HepG2 (cell line): ENCODE measurements at regions not wholly inside any gene's neighbourhood (a gene's known extent, or its start where the extent isn't known, plus 50 kb on each side); places are given as distances from the start of the nearest gene placed in this dataset.

ENCODE experiments used
- FOXK1 ChIP-seq: sonication (generic); formaldehyde crosslinking; IDR thresholded peaks from 2 replicates; pipeline ENCODE4 v1.4.0; 2020; ENCODE audit warnings: low read depth, missing genetic modification reagents, borderline replicate concordance
- MXD4 ChIP-seq: IDR thresholded peaks from 2 replicates; pipeline ENCODE4 v1.6.1; 2016; ENCODE audit warnings: mild to moderate bottlenecking, missing biosample characterization, missing genetic modification reagents
- RBM39 ChIP-seq: fragments of 200-400 bp; formaldehyde crosslinking; IDR thresholded peaks from one replicate; pipeline ENCODE4 v1.6.1; 2018; ENCODE audit warnings: antibody characterized with exemption, mild to moderate bottlenecking, low read depth, low read length; ENCODE audit not compliant: poor library complexity, severe bottlenecking
- SALL2 ChIP-seq: sonication (generic); formaldehyde crosslinking; IDR thresholded peaks from 2 replicates; pipeline ENCODE4 v1.8.1; 2023; ENCODE audit warnings: mild to moderate bottlenecking, missing genetic modification reagents, inconsistent platforms
- SMYD3 ChIP-seq: sonication (generic); formaldehyde crosslinking; IDR thresholded peaks from 2 replicates; pipeline ENCODE4 v1.8.1; 2023; ENCODE audit warnings: mild to moderate bottlenecking, missing genetic modification reagents
- TOE1 ChIP-seq: sonication (generic); formaldehyde crosslinking; IDR thresholded peaks from 2 replicates; pipeline ENCODE4 v1.4.0; 2020; ENCODE audit warnings: mild to moderate bottlenecking, missing genetic modification reagents
- XRCC5 ChIP-seq: fragments of 200-400 bp; formaldehyde crosslinking; optimal IDR thresholded peaks from 2 replicates; pipeline ENCODE3; 2017; ENCODE audit warnings: mild to moderate bottlenecking, low read length
- ZBTB4 ChIP-seq: sonication (generic); formaldehyde crosslinking; IDR thresholded peaks from 2 replicates; pipeline ENCODE4 v1.4.0; 2020; ENCODE audit warnings: missing genetic modification reagents, mild to moderate bottlenecking, borderline replicate concordance
- ZNF337 ChIP-seq: sonication (generic); formaldehyde crosslinking; IDR thresholded peaks from 2 replicates; pipeline ENCODE4 v1.5.1; 2020; ENCODE audit warnings: missing genetic modification reagents, low read depth, mild to moderate bottlenecking, borderline replicate concordance
- ZNF33B ChIP-seq: sonication (generic); formaldehyde crosslinking; IDR thresholded peaks from 2 replicates; pipeline ENCODE4 v1.5.1; 2020; ENCODE audit warnings: mild to moderate bottlenecking, missing genetic modification reagents
- ZNF615 ChIP-seq: sonication (generic); formaldehyde crosslinking; IDR thresholded peaks from 2 replicates; pipeline ENCODE4 v1.5.0; 2020; ENCODE audit warnings: mild to moderate bottlenecking, missing genetic modification reagents, borderline replicate concordance
- ZNF776 ChIP-seq: sonication (generic); formaldehyde crosslinking; IDR thresholded peaks from 2 replicates; pipeline ENCODE4 v1.4.0; 2020; ENCODE audit warnings: mild to moderate bottlenecking, missing genetic modification reagents
- ZNF790 ChIP-seq: sonication (generic); formaldehyde crosslinking; IDR thresholded peaks from 2 replicates; pipeline ENCODE4 v1.8.0; 2022; ENCODE audit warnings: missing genetic modification reagents, mild to moderate bottlenecking, borderline replicate concordance
- ZNF816 ChIP-seq: sonication (generic); formaldehyde crosslinking; IDR thresholded peaks from 2 replicates; pipeline ENCODE4 v1.8.0; 2022; ENCODE audit warnings: missing genetic modification reagents, mild to moderate bottlenecking, borderline replicate concordance
- ZXDC ChIP-seq: sonication (generic); formaldehyde crosslinking; IDR thresholded peaks from 2 replicates; pipeline ENCODE4 v1.5.0; 2020; ENCODE audit warnings: mild to moderate bottlenecking, missing genetic modification reagents
- TF ChIP-seq, protein P1 (sequence below): sonication (generic); formaldehyde crosslinking; IDR thresholded peaks from 2 replicates; pipeline ENCODE4 v1.4.0; 2020; ENCODE audit warnings: missing genetic modification reagents
- TF ChIP-seq, protein P2 (sequence below): sonication (generic); formaldehyde crosslinking; IDR thresholded peaks from 2 replicates; pipeline ENCODE4 v1.9.0; 2021; ENCODE audit warnings: missing genetic modification reagents, borderline replicate concordance
- TF ChIP-seq, protein P3 (sequence below): sonication (generic); formaldehyde crosslinking; IDR thresholded peaks from 2 replicates; pipeline ENCODE4 v1.5.0; 2020; ENCODE audit warnings: missing genetic modification reagents, mild to moderate bottlenecking, borderline replicate concordance

DNA sequence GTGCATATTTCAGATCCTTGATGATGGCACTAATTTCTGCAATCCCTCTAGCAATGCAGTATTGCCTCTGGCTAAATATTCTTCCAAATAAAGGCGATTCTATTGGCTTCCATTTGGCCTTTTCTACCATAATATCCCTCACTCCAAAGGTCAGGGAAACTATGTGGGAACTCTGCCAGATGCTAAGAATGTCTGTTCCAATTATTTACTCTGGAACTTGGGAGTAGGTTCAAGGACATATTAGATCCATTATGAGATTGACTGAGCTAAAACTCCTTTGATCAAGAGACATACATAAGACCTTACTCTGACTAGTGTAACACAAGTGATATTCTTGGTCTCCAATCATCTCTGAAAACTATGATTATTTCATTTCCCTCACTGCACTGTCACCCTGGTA, 674.5 kb upstream of the NECTIN3 start (continued):
- TF ChIP-seq, protein P1, sequence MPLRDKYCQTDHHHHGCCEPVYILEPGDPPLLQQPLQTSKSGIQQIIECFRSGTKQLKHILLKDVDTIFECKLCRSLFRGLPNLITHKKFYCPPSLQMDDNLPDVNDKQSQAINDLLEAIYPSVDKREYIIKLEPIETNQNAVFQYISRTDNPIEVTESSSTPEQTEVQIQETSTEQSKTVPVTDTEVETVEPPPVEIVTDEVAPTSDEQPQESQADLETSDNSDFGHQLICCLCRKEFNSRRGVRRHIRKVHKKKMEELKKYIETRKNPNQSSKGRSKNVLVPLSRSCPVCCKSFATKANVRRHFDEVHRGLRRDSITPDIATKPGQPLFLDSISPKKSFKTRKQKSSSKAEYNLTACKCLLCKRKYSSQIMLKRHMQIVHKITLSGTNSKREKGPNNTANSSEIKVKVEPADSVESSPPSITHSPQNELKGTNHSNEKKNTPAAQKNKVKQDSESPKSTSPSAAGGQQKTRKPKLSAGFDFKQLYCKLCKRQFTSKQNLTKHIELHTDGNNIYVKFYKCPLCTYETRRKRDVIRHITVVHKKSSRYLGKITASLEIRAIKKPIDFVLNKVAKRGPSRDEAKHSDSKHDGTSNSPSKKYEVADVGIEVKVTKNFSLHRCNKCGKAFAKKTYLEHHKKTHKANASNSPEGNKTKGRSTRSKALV (CRISPR knock-in tag): no peak
- no peak for TF ChIP-seq ZNF816 (CRISPR knock-in tag)
- 0 out of 2 replicates have a peak, but pooled peaks have one; percentile 18 for TF ChIP-seq FOXK1 (CRISPR knock-in tag)
- no peak for TF ChIP-seq ZXDC (CRISPR knock-in tag)
- no peak for TF ChIP-seq RBM39
- TF ChIP-seq TOE1 (CRISPR knock-in tag): no peak
- TF ChIP-seq MXD4: no peak
- no peak for TF ChIP-seq XRCC5
- TF ChIP-seq ZNF33B (CRISPR knock-in tag): no peak
- no peak for TF ChIP-seq ZNF337 (CRISPR knock-in tag)
- no peak for TF ChIP-seq ZNF790 (CRISPR knock-in tag)
- TF ChIP-seq ZBTB4 (CRISPR knock-in tag): no peak
- no peak for TF ChIP-seq ZNF615 (CRISPR knock-in tag)
- TF ChIP-seq, protein P2, sequence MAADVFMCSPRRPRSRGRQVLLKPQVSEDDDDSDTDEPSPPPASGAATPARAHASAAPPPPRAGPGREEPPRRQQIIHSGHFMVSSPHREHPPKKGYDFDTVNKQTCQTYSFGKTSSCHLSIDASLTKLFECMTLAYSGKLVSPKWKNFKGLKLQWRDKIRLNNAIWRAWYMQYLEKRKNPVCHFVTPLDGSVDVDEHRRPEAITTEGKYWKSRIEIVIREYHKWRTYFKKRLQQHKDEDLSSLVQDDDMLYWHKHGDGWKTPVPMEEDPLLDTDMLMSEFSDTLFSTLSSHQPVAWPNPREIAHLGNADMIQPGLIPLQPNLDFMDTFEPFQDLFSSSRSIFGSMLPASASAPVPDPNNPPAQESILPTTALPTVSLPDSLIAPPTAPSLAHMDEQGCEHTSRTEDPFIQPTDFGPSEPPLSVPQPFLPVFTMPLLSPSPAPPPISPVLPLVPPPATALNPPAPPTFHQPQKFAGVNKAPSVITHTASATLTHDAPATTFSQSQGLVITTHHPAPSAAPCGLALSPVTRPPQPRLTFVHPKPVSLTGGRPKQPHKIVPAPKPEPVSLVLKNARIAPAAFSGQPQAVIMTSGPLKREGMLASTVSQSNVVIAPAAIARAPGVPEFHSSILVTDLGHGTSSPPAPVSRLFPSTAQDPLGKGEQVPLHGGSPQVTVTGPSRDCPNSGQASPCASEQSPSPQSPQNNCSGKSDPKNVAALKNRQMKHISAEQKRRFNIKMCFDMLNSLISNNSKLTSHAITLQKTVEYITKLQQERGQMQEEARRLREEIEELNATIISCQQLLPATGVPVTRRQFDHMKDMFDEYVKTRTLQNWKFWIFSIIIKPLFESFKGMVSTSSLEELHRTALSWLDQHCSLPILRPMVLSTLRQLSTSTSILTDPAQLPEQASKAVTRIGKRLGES: no peak
- peak; percentile 65; the same call in 1 of the 2 replicates for TF ChIP-seq SMYD3
- TF ChIP-seq, protein P3, sequence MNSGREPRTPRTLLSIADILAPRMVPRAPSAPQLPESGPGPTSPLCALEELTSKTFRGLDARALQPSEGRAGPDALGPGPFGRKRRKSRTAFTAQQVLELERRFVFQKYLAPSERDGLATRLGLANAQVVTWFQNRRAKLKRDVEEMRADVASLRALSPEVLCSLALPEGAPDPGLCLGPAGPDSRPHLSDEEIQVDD (CRISPR knock-in tag): no peak
- TF ChIP-seq SALL2 (CRISPR knock-in tag): no peak
- TF ChIP-seq ZNF776 (CRISPR knock-in tag): no peak
